Keratinocyte (primary cell): ENCODE measurements at regions not wholly inside any gene's neighbourhood (a gene's known extent, or its start where the extent isn't known, plus 50 kb on each side); places are given as distances from the start of the nearest gene placed in this dataset.

ENCODE experiments used
- DNase-seq: peaks from one replicate; pipeline ENCODE4 v3.0.0-alpha.2; 2011; ENCODE audit warnings: low read depth, missing footprints, low spot score
- FAIRE-seq: peaks from 2 replicates; lab custom pipeline; 2011; peaks lifted over from hg19 to GRCh38; lab: Jason Lieb, UNC
- H2AFZ ChIP-seq: 2 replicates; pipeline ENCODE4 v1.6.0; 2012; ENCODE audit warnings: low read length, control low read depth, inconsistent platforms; ENCODE audit not compliant: control insufficient read depth
- H3K27ac ChIP-seq: 2 replicates; pipeline ENCODE4 v1.5.1; 2011; ENCODE audit warnings: low read length; ENCODE audit not compliant: control insufficient read depth, insufficient read depth
- H3K27me3 ChIP-seq: 3 replicates; pipeline ENCODE4 v1.6.0; 2011; ENCODE audit warnings: low read length; ENCODE audit not compliant: control insufficient read depth, insufficient read depth; ENCODE audit errors: extremely low read depth
- H3K36me3 ChIP-seq, 2 experiments: 2 replicates in 1 of 2; 3 replicates in 1 of 2; pipeline ENCODE4 v1.5.1; 2011; ENCODE audit warnings: low read length in 2 of 2, mild to moderate bottlenecking in 1 of 2; ENCODE audit not compliant: control insufficient read depth in 2 of 2, insufficient read depth in 2 of 2; ENCODE audit errors: extremely low read depth in 1 of 2
- H3K4me1 ChIP-seq: 3 replicates; pipeline ENCODE4 v1.5.1; 2011; ENCODE audit warnings: low read length; ENCODE audit not compliant: control insufficient read depth, insufficient read depth; ENCODE audit errors: extremely low read depth
- H3K4me2 ChIP-seq: 3 replicates; pipeline ENCODE4 v1.6.0; 2011; ENCODE audit warnings: low read depth, low read length; ENCODE audit not compliant: control insufficient read depth, insufficient read depth; ENCODE audit errors: extremely low read depth
- H3K4me3 ChIP-seq, 3 experiments: fragments of 200-600 bp in 1 of 3; sonication (generic) in 1 of 3; 2 replicates in 2 of 3; 3 replicates in 1 of 3; pipeline ENCODE4 v1.5.1; 2011 to 2016; ENCODE audit warnings: low read length in 3 of 3, mild to moderate bottlenecking in 3 of 3, control low read depth in 2 of 3, inconsistent platforms in 1 of 3, low read depth in 1 of 3, mixed read lengths in 1 of 3, mixed run types in 1 of 3, moderate library complexity in 1 of 3; ENCODE audit not compliant: control insufficient read depth in 2 of 3, insufficient read depth in 2 of 3; ENCODE audit errors: extremely low read depth in 1 of 3
- H3K79me2 ChIP-seq: 2 replicates; pipeline ENCODE4 v1.6.0; 2012; ENCODE audit warnings: low read length; ENCODE audit not compliant: control insufficient read depth, insufficient read depth
- H3K9ac ChIP-seq: 3 replicates; pipeline ENCODE4 v1.6.0; 2011; ENCODE audit warnings: low read length; ENCODE audit not compliant: control insufficient read depth, insufficient read depth; ENCODE audit errors: extremely low read depth
- H3K9me1 ChIP-seq: 3 replicates; pipeline ENCODE4 v1.6.0; 2011; ENCODE audit warnings: low read length; ENCODE audit not compliant: control insufficient read depth, insufficient read depth; ENCODE audit errors: extremely low read depth
- H3K9me3 ChIP-seq: 2 replicates; pipeline ENCODE4 v1.5.1; 2012; ENCODE audit warnings: low read depth, low read length; ENCODE audit not compliant: control insufficient read depth
- H4K20me1 ChIP-seq: 3 replicates; pipeline ENCODE4 v1.6.0; 2011; ENCODE audit warnings: low read length; ENCODE audit not compliant: control insufficient read depth, insufficient read depth; ENCODE audit errors: extremely low read depth
- EZH2 ChIP-seq: IDR thresholded peaks from one replicate; pipeline ENCODE4 v1.6.1; 2012; ENCODE audit warnings: inconsistent platforms, mild to moderate bottlenecking, low read length, moderate library complexity
- dilution Hi-C: fragments of 300-500 bp; cut with MboI; formaldehyde crosslinking; loops from one replicate; pipeline ENCODE4 v1.7.0; 2020; ENCODE audit warnings: low sequenced_read_pairs; ENCODE audit not compliant: extremely low pct_ligation_motif_present
- TF ChIP-seq, protein P1 (sequence below), 3 experiments: IDR thresholded peaks in 1 of 3; conservative IDR thresholded peaks in 1 of 3; optimal IDR thresholded peaks in 1 of 3; 2 replicates in 2 of 3; 3 replicates in 1 of 3; pipeline versions ENCODE3 to v1.5.1; 2011; ENCODE audit warnings: low read length in 3 of 3, mild to moderate bottlenecking in 3 of 3, moderate library complexity in 2 of 3, control low read depth in 1 of 3, inconsistent platforms in 1 of 3; ENCODE audit not compliant: insufficient read depth in 2 of 3; ENCODE audit errors: extremely low read depth in 1 of 3

- dilution Hi-C loops = no loop called here
- H3K9me3 ChIP-seq = no peaks in the 10 kb centered on the region
- H3K27ac ChIP-seq = no peak overlapping the region
- no peaks in the 10 kb centered on the region for H3K9me1 ChIP-seq
- FAIRE-seq (no peak), DNase-seq (no peak)
- H3K4me1 ChIP-seq = no peaks in the 10 kb centered on the region
- no peaks in the 10 kb centered on the region for H3K79me2 ChIP-seq
- no peaks in the 10 kb centered on the region for H3K36me3 ChIP-seq
- H3K4me2 ChIP-seq = no peak overlapping the region
- H3K9ac ChIP-seq = no peak overlapping the region
- H3K4me3 ChIP-seq = no peak overlapping the region
- TF ChIP-seq EZH2 = no peak
- TF ChIP-seq, protein P1, sequence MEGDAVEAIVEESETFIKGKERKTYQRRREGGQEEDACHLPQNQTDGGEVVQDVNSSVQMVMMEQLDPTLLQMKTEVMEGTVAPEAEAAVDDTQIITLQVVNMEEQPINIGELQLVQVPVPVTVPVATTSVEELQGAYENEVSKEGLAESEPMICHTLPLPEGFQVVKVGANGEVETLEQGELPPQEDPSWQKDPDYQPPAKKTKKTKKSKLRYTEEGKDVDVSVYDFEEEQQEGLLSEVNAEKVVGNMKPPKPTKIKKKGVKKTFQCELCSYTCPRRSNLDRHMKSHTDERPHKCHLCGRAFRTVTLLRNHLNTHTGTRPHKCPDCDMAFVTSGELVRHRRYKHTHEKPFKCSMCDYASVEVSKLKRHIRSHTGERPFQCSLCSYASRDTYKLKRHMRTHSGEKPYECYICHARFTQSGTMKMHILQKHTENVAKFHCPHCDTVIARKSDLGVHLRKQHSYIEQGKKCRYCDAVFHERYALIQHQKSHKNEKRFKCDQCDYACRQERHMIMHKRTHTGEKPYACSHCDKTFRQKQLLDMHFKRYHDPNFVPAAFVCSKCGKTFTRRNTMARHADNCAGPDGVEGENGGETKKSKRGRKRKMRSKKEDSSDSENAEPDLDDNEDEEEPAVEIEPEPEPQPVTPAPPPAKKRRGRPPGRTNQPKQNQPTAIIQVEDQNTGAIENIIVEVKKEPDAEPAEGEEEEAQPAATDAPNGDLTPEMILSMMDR (optimal IDR thresholded peaks at IDR 0.05 in 1 of 3, IDR thresholded peaks at IDR 0.05 in 1 of 3, conservative IDR thresholded peaks at IDR 0.05 in 1 of 3; ENCODE audit: extremely low read depth in 1 of 3, insufficient read depth in 2 of 3, low read length in 3 of 3) = no peak
- no peak overlapping the region for H2AFZ ChIP-seq
- no peaks in the 10 kb centered on the region for H4K20me1 ChIP-seq
- H3K27me3 ChIP-seq = peaks cover 19% of the 10 kb centered on the region
Measured at GRCh38 chr11:19460718-19461405, 220.1 kb upstream of the E2F8 start.

DNA sequence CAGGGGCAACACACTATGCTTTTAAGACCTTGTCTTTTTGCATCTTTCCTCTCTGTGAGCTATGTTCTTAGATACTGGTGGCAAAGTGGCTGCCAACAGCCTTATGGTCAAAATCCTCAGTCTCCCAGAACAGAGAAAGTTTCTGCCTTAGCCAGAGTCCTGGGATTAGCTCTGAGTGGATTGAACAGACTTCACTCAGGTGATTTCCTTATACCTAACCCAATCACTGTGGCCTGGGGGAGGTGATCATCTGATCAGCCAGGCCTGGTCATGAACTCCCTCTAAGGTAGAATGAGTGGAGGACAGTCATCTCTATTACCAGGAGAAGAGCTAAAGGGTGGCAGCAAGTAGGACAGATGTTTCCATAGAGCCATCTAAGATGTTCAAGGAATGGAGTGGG lies 218.5 kb upstream of the E2F8 start:
- peaks cover 17% of the 10 kb centered on the region for H3K27me3 ChIP-seq
- H3K79me2 ChIP-seq = no peaks in the 10 kb centered on the region
- DNase-seq (no peak), FAIRE-seq (no peak)
- TF ChIP-seq, protein P1 (optimal IDR thresholded peaks at IDR 0.05 in 1 of 3, IDR thresholded peaks at IDR 0.05 in 1 of 3, conservative IDR thresholded peaks at IDR 0.05 in 1 of 3; ENCODE audit: extremely low read depth in 1 of 3, insufficient read depth in 2 of 3, low read length in 3 of 3) = no peak
- TF ChIP-seq EZH2 = no peak
- no peak overlapping the region for H2AFZ ChIP-seq
- H3K9me3 ChIP-seq = no peaks in the 10 kb centered on the region
- H4K20me1 ChIP-seq = no peaks in the 10 kb centered on the region
- no peaks in the 10 kb centered on the region for H3K9me1 ChIP-seq
- no peaks in the 10 kb centered on the region for H3K36me3 ChIP-seq
- H3K9ac ChIP-seq = no peak overlapping the region
- no peaks in the 10 kb centered on the region for H3K4me1 ChIP-seq
- dilution Hi-C loops = no loop called here
- H3K27ac ChIP-seq = no peak overlapping the region
- no peak overlapping the region for H3K4me3 ChIP-seq
- H3K4me2 ChIP-seq = no peak overlapping the region
